ENCODE measurements at regions not wholly inside any gene's neighbourhood (a gene's known extent, or its start where the extent isn't known, plus 50 kb on each side); places are given as distances from the start of the nearest gene placed in this dataset.

GRCh38 chr3:103342205-103342731, 907.5 kb downstream of the ZPLD1 start:
- no peak for DNase-seq (ENCODE audit: low read depth in 2 of 2)

GRCh38 chr3:103349760-103350159, 914.9 kb downstream of the ZPLD1 start:
- DNase-seq (ENCODE audit: low read depth in 2 of 2): no peak

- DNase-seq (ENCODE audit: low read depth in 2 of 2): no peak
Observed at GRCh38 chr3:103365467-103365866, 930.7 kb downstream of the ZPLD1 start.

- DNase-seq (ENCODE audit: low read depth in 2 of 2): no peak
Observed at GRCh38 chr3:103367481-103367880, 932.7 kb downstream of the ZPLD1 start.

- DNase-seq (ENCODE audit: low read depth in 2 of 2): no peak
Observed at GRCh38 chr3:103371411-103371810, 936.6 kb downstream of the ZPLD1 start.

GRCh38 chr3:103372031-103372430, 937.2 kb downstream of the ZPLD1 start:
- no peak for DNase-seq (ENCODE audit: low read depth in 2 of 2)

- no peak for DNase-seq (ENCODE audit: low read depth in 2 of 2)
Observed at GRCh38 chr3:103380391-103380790, 945.6 kb downstream of the ZPLD1 start.

- peak; percentile 49 to 51 for DNase-seq (ENCODE audit: low read depth in 2 of 2)
Observed at GRCh38 chr3:103381296-103382079, 946.7 kb downstream of the ZPLD1 start.

- DNase-seq (ENCODE audit: low read depth in 2 of 2): no peak
Observed at GRCh38 chr3:103385961-103386656, 951.3 kb downstream of the ZPLD1 start.

GRCh38 chr3:103388214-103388613, 953.4 kb downstream of the ZPLD1 start:
- DNase-seq (ENCODE audit: low read depth in 2 of 2): peak; percentile 64 to 68

- DNase-seq (ENCODE audit: low read depth in 2 of 2): no peak
Observed at GRCh38 chr3:103389356-103389755, 954.5 kb downstream of the ZPLD1 start.

- peak in 1 of 2 experiments; percentile 45 for DNase-seq (ENCODE audit: low read depth in 2 of 2)
Observed at GRCh38 chr3:103393395-103394186, 958.8 kb downstream of the ZPLD1 start.

- no peak for DNase-seq (ENCODE audit: low read depth in 2 of 2)
Observed at GRCh38 chr3:103403191-103403590, 968.4 kb downstream of the ZPLD1 start.

- DNase-seq (ENCODE audit: low read depth in 2 of 2): no peak
Observed at GRCh38 chr3:103406320-103406850, 971.6 kb downstream of the ZPLD1 start.

GRCh38 chr3:103410231-103410630, 975.4 kb downstream of the ZPLD1 start:
- no peak for DNase-seq (ENCODE audit: low read depth in 2 of 2)

GRCh38 chr3:103421460-103421859, 986.6 kb downstream of the ZPLD1 start:
- no peak for DNase-seq (ENCODE audit: low read depth in 2 of 2)

GRCh38 chr3:103437883-103438282, 1003.1 kb downstream of the ZPLD1 start:
- no peak for DNase-seq (ENCODE audit: low read depth in 2 of 2)

GRCh38 chr3:103440539-103441203, 1005.9 kb downstream of the ZPLD1 start:
- peak; percentile 28 to 29 for DNase-seq (ENCODE audit: low read depth in 2 of 2)

- DNase-seq (ENCODE audit: low read depth in 2 of 2): no peak
Observed at GRCh38 chr3:103446953-103447629, 1012.3 kb downstream of the ZPLD1 start.

- DNase-seq (ENCODE audit: low read depth in 2 of 2): no peak
Observed at GRCh38 chr3:103453152-103453551, 1018.3 kb downstream of the ZPLD1 start.

- no peak for DNase-seq (ENCODE audit: low read depth in 2 of 2)
Observed at GRCh38 chr3:103459815-103460214, 1025.0 kb downstream of the ZPLD1 start.

All from fibroblast of skin of left biceps (primary cell).